Lower lobe of right lung (tissue), 2 donors: ENCODE measurements at regions not wholly inside any gene's neighbourhood (a gene's known extent, or its start where the extent isn't known, plus 50 kb on each side); places are given as distances from the start of the nearest gene placed in this dataset.
"Not testable (repeated sequence)": the region's sequence is repeated elsewhere in the genome, so short reads cannot be mapped to it uniquely, and the experiment has no call there.

Source experiments
- ATAC-seq, 2 donors: fragments of 200-7000 bp; cut with Tn5 transposase; one replicate each; pipeline ENCODE4 v1.9.1; 2020 to 2022; ENCODE audit warnings: mild to moderate bottlenecking in 2 of 2, moderate library complexity in 2 of 2
- DNase-seq: peaks from one replicate; pipeline ENCODE4 v3.0.0-alpha.2; 2020
- H3K27ac ChIP-seq: fragments of 200-600 bp; one replicate; pipeline ENCODE4 v1.8.0; 2022
- H3K27me3 ChIP-seq: fragments of 200-600 bp; one replicate; pipeline ENCODE4 v1.8.0; 2022; ENCODE audit warnings: low read depth
- H3K36me3 ChIP-seq: fragments of 200-600 bp; one replicate; pipeline ENCODE4 v1.8.0; 2022; ENCODE audit warnings: mild to moderate bottlenecking
- H3K4me1 ChIP-seq: fragments of 200-600 bp; one replicate; pipeline ENCODE4 v1.8.0; 2022
- H3K4me3 ChIP-seq: fragments of 200-600 bp; one replicate; pipeline ENCODE4 v1.8.0; 2022; ENCODE audit warnings: mild to moderate bottlenecking
- H3K9me3 ChIP-seq: fragments of 200-600 bp; one replicate; pipeline ENCODE4 v1.8.0; 2022
- intact Hi-C: fragments of 100-400 bp; cut with DNase I; formaldehyde crosslinking; loops from one replicate; pipeline ENCODE4 v1.11.0; 2022
- TF ChIP-seq, protein P1 (sequence below): fragments of 200-600 bp; IDR thresholded peaks from one replicate; pipeline ENCODE4 v1.8.0; 2022; ENCODE audit warnings: antibody characterized with exemption, mild to moderate bottlenecking
- donor health status: DM: no; HTN: yes; CAD: no; lungs with severe emphysema.

DNA sequence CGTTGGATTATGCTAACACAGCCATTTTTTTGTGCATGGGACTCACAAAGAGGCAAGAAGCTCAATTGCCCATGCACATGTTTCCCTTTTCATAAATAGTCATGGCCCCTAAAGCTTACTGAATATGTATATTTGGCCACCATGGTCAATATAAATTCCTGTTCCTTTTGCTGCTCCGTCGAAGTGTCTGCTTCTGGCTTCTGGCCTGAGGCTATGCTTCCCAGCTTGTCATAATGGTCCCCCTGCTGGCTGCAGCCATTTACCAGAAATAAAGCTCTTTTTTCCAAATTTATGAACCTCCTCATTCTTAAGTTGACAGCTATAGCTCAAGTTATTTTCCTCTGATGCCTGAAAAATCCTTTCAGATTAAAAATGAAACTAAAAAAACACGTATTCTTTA, 602.1 kb downstream of the VGLL3 start:
- TF ChIP-seq, protein P1, sequence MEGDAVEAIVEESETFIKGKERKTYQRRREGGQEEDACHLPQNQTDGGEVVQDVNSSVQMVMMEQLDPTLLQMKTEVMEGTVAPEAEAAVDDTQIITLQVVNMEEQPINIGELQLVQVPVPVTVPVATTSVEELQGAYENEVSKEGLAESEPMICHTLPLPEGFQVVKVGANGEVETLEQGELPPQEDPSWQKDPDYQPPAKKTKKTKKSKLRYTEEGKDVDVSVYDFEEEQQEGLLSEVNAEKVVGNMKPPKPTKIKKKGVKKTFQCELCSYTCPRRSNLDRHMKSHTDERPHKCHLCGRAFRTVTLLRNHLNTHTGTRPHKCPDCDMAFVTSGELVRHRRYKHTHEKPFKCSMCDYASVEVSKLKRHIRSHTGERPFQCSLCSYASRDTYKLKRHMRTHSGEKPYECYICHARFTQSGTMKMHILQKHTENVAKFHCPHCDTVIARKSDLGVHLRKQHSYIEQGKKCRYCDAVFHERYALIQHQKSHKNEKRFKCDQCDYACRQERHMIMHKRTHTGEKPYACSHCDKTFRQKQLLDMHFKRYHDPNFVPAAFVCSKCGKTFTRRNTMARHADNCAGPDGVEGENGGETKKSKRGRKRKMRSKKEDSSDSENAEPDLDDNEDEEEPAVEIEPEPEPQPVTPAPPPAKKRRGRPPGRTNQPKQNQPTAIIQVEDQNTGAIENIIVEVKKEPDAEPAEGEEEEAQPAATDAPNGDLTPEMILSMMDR = no peak
- intact Hi-C loops = no loop called here
- no peak overlapping the region for H3K4me3 ChIP-seq
- no peak overlapping the region for H3K27ac ChIP-seq
- H3K36me3 ChIP-seq = no peaks in the 10 kb centered on the region
- no peaks in the 10 kb centered on the region for H3K9me3 ChIP-seq
- H3K27me3 ChIP-seq = no peaks in the 10 kb centered on the region
- no peaks in the 10 kb centered on the region for H3K4me1 ChIP-seq
- no peak for DNase-seq
- no peak for ATAC-seq

- ATAC-seq (no peak), DNase-seq (no peak)
- TF ChIP-seq, protein P1 = no peak
- Histone ChIP-seq H3K27me3 (no peaks in the 10 kb centered on the region), H3K36me3 (no peaks in the 10 kb centered on the region), H3K4me1 (no peaks in the 10 kb centered on the region), H3K9me3 (no peaks in the 10 kb centered on the region), H3K4me3 (no peak overlapping the region), H3K27ac (no peak overlapping the region)
- intact Hi-C loops = no loop called here
These were observed 608.4 kb downstream of the VGLL3 start for GRCh38 chr3:86382556-86382955.

DNA sequence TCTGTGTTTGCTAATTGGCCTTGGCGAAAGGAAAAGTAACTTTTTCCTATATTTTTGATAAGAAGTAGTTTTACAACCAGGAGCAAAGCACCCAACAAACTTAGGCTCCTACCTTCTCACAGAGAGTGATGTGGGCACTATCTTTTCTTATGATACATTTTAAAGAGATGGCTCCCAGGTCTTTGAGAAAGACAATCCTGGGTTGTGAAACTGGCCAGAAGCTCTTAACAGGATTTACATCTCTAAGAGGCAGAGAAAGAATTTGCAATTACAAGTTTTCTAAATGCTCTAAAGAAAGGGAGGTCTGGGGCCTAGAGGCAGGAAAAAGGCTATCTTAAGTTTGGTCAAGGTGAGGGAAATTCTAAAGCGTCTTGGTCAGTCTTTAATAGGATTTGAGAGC, 609.7 kb downstream of the VGLL3 start:
- no peak for DNase-seq
- no peak for ATAC-seq
- Histone ChIP-seq H3K36me3 (no peaks in the 10 kb centered on the region), H3K4me1 (no peaks in the 10 kb centered on the region), H3K27ac (no peak overlapping the region), H3K4me3 (no peak overlapping the region), H3K27me3 (no peaks in the 10 kb centered on the region), H3K9me3 (no peaks in the 10 kb centered on the region)
- intact Hi-C loops = no loop called here
- TF ChIP-seq, protein P1 = no peak

DNA sequence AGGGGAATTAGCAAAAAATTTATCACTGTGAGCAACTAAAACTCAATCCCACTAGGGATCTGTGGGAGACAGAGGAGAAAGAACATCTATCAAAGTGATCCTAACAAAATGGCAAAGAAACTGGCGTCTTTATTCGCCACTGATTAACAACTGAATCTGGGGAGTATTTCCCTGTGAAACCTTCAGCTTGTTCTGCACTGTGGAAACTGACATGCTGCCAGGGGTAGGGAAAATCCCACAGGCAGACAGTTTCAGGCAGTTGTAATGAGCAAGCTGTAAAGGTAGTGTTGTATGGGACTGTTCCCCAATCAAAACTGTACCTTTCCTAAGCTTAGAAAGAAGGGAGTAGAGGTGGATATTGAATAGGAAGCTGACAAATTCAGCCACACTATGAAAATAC, 611.7 kb downstream of the VGLL3 start:
- Histone ChIP-seq H3K4me3 (no peak overlapping the region), H3K27me3 (no peaks in the 10 kb centered on the region), H3K4me1 (no peaks in the 10 kb centered on the region), H3K36me3 (no peaks in the 10 kb centered on the region), H3K27ac (no peak overlapping the region), H3K9me3 (no peaks in the 10 kb centered on the region)
- intact Hi-C loops = no loop called here
- ATAC-seq (no peak), DNase-seq (no peak)
- TF ChIP-seq, protein P1 = no peak

- Histone ChIP-seq H3K27me3 (no peaks in the 10 kb centered on the region), H3K27ac (no peak overlapping the region), H3K9me3 (no peaks in the 10 kb centered on the region), H3K4me1 (no peaks in the 10 kb centered on the region), H3K36me3 (no peaks in the 10 kb centered on the region), H3K4me3 (no peak overlapping the region)
- ATAC-seq (no peak), DNase-seq (no peak)
- TF ChIP-seq, protein P1 = no peak
- intact Hi-C loops = no loop called here
These were observed 612.1 kb downstream of the VGLL3 start for GRCh38 chr3:86378829-86379228.

DNA sequence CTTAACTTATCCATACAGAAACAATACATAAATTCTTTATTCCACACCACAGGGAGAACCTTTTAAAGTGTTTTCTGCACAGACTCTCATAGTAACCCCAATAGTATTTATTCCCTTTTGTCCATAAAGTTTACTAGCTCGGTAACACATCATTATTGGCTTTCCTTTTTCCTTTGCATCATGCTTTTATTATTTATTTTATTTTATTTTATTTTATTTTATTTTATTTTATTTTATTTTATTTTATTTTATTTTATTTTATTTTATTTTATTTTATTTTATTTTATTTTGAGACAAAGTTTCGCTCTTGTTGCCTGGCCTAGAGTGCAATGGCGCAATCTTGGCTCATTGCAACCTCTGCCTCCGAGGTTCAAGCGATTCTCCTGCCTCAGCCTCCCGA, 655.4 kb downstream of the VGLL3 start:
- H3K4me1 ChIP-seq, DNase-seq, ATAC-seq, H3K9me3 ChIP-seq, intact Hi-C loops, H3K27me3 ChIP-seq, H3K36me3 ChIP-seq, H3K27ac ChIP-seq, H3K4me3 ChIP-seq: not testable (repeated sequence)
